ENCODE measurements at regions not wholly inside any gene's neighbourhood (a gene's known extent, or its start where the extent isn't known, plus 50 kb on each side); places are given as distances from the start of the nearest gene placed in this dataset.
"Not testable (repeated sequence)": the region's sequence is repeated elsewhere in the genome, so short reads cannot be mapped to it uniquely, and the experiment has no call there.

GRCh38 chr2:20125616-20126015 is 74.2 kb upstream of the LAPTM4A start:
- no peak for DNase-seq
- Mint-ChIP-seq H3K27ac (no peak overlapping the region), H3K9me3 (peaks cover 0 to 2% (median 0%) of the 10 kb centered on the region in 6 donors), H3K27me3 (ENCODE audit: low read depth in 3 of 3) (peaks cover 3 to 6% (median 6%) of the 10 kb centered on the region in 3 donors), H3K4me1 (no peaks in the 10 kb centered on the region), H3K4me3 (no peak overlapping the region), H3K36me3 (no peaks in the 10 kb centered on the region)

GRCh38 chr2:20125164-20125563 is 73.7 kb upstream of the LAPTM4A start:
- H3K4me1 Mint-ChIP-seq: no peaks in the 10 kb centered on the region
- no peak overlapping the region for H3K27ac Mint-ChIP-seq
- H3K4me3 Mint-ChIP-seq: no peak overlapping the region
- H3K9me3 Mint-ChIP-seq: no peaks in the 10 kb centered on the region
- no peaks in the 10 kb centered on the region for H3K36me3 Mint-ChIP-seq
- peaks cover 3 to 6% (median 4%) of the 10 kb centered on the region in 3 donors for H3K27me3 Mint-ChIP-seq (ENCODE audit: low read depth in 3 of 3)
- DNase-seq: no peak

GRCh38 chr2:20123871-20124594 is 72.6 kb upstream of the LAPTM4A start:
- no peaks in the 10 kb centered on the region for H3K9me3 Mint-ChIP-seq
- H3K36me3 Mint-ChIP-seq: no peaks in the 10 kb centered on the region
- no peaks in the 10 kb centered on the region for H3K4me1 Mint-ChIP-seq
- no peak overlapping the region for H3K27ac Mint-ChIP-seq
- DNase-seq: no peak
- H3K27me3 Mint-ChIP-seq (ENCODE audit: low read depth in 3 of 3): peaks cover 3 to 8% (median 4%) of the 10 kb centered on the region in 3 donors
- no peak overlapping the region for H3K4me3 Mint-ChIP-seq

GRCh38 chr2:20122864-20123263 is 71.4 kb upstream of the LAPTM4A start:
- H3K36me3 Mint-ChIP-seq: no peaks in the 10 kb centered on the region
- DNase-seq: no peak
- H3K9me3 Mint-ChIP-seq: no peaks in the 10 kb centered on the region
- H3K27me3 Mint-ChIP-seq (ENCODE audit: low read depth in 3 of 3): peaks cover 3 to 8% (median 4%) of the 10 kb centered on the region in 3 donors
- H3K4me1 Mint-ChIP-seq: no peaks in the 10 kb centered on the region
- no peak overlapping the region for H3K27ac Mint-ChIP-seq
- H3K4me3 Mint-ChIP-seq: no peak overlapping the region

- no peaks in the 10 kb centered on the region for H3K9me3 Mint-ChIP-seq
- no peaks in the 10 kb centered on the region for H3K4me1 Mint-ChIP-seq
- DNase-seq: no peak
- H3K27me3 Mint-ChIP-seq (ENCODE audit: low read depth in 3 of 3): peaks cover 3 to 6% (median 6%) of the 10 kb centered on the region in 3 donors
- H3K27ac Mint-ChIP-seq: no peak overlapping the region
- H3K4me3 Mint-ChIP-seq: no peak overlapping the region
- no peaks in the 10 kb centered on the region for H3K36me3 Mint-ChIP-seq
These were observed 69.4 kb upstream of the LAPTM4A start for GRCh38 chr2:20120569-20121416.

- no peak for DNase-seq
- H3K4me1 Mint-ChIP-seq: no peaks in the 10 kb centered on the region
These were observed 66.6 kb upstream of the LAPTM4A start for GRCh38 chr2:20118051-20118450.

GRCh38 chr2:20115902-20116301 is 64.5 kb upstream of the LAPTM4A start:
- H3K4me3 Mint-ChIP-seq: no peak overlapping the region
- no peaks in the 10 kb centered on the region for H3K9me3 Mint-ChIP-seq
- no peak overlapping the region for H3K27ac Mint-ChIP-seq
- H3K4me1 Mint-ChIP-seq: no peaks in the 10 kb centered on the region
- H3K36me3 Mint-ChIP-seq: no peaks in the 10 kb centered on the region
- peaks cover 1 to 2% (median 2%) of the 10 kb centered on the region in 3 donors for H3K27me3 Mint-ChIP-seq (ENCODE audit: low read depth in 3 of 3)
- DNase-seq: no peak

More at GRCh38 chr2:20118051-20118450, 66.6 kb upstream of the LAPTM4A start:
- Mint-ChIP-seq H3K27me3 (ENCODE audit: low read depth in 3 of 3) (peaks cover 4 to 5% (median 4%) of the 10 kb centered on the region in 3 donors), H3K4me3 (no peak overlapping the region), H3K9me3 (no peaks in the 10 kb centered on the region), H3K27ac (no peak overlapping the region), H3K36me3 (no peaks in the 10 kb centered on the region)

- Mint-ChIP-seq H3K36me3 (no peaks in the 10 kb centered on the region), H3K27ac (no peak overlapping the region)
These were observed 63.9 kb upstream of the LAPTM4A start for GRCh38 chr2:20115374-20115773.

GRCh38 chr2:20113986-20114938 is 62.8 kb upstream of the LAPTM4A start:
- Mint-ChIP-seq H3K27me3 (ENCODE audit: low read depth in 3 of 3) (peaks cover 0 to 2% (median 1%) of the 10 kb centered on the region in 3 donors), H3K9me3 (no peaks in the 10 kb centered on the region), H3K27ac (no peak overlapping the region), H3K4me1 (no peaks in the 10 kb centered on the region), H3K4me3 (no peak overlapping the region), H3K36me3 (no peaks in the 10 kb centered on the region)
- DNase-seq: no peak

More at GRCh38 chr2:20115374-20115773, 63.9 kb upstream of the LAPTM4A start:
- Mint-ChIP-seq H3K4me1 (no peaks in the 10 kb centered on the region), H3K4me3 (no peak overlapping the region), H3K27me3 (ENCODE audit: low read depth in 3 of 3) (peaks cover 1 to 2% (median 2%) of the 10 kb centered on the region in 3 donors), H3K9me3 (no peaks in the 10 kb centered on the region)
- DNase-seq: no peak

GRCh38 chr2:20113004-20113796 is 61.8 kb upstream of the LAPTM4A start:
- H3K27ac Mint-ChIP-seq: no peak overlapping the region
- H3K4me3 Mint-ChIP-seq: no peak overlapping the region
- H3K4me1 Mint-ChIP-seq: no peaks in the 10 kb centered on the region
- H3K9me3 Mint-ChIP-seq: no peaks in the 10 kb centered on the region
- no peak for DNase-seq
- no peaks in the 10 kb centered on the region for H3K36me3 Mint-ChIP-seq
- peaks cover 1 to 2% (median 2%) of the 10 kb centered on the region in 3 donors for H3K27me3 Mint-ChIP-seq (ENCODE audit: low read depth in 3 of 3)

- H3K27me3 Mint-ChIP-seq (ENCODE audit: low read depth in 3 of 3); H3K4me3 Mint-ChIP-seq; H3K27ac Mint-ChIP-seq; H3K9me3 Mint-ChIP-seq; H3K36me3 Mint-ChIP-seq; H3K4me1 Mint-ChIP-seq; DNase-seq: not testable (repeated sequence)
These were observed 60.9 kb upstream of the LAPTM4A start for GRCh38 chr2:20112361-20112760.

GRCh38 chr2:20111311-20112131 is 60.1 kb upstream of the LAPTM4A start:
- H3K36me3 Mint-ChIP-seq: no peaks in the 10 kb centered on the region
- H3K9me3 Mint-ChIP-seq: no peaks in the 10 kb centered on the region
- H3K4me3 Mint-ChIP-seq: no peak overlapping the region
- no peak for DNase-seq
- peaks cover 0 to 2% of the 10 kb centered on the region in 2 donors for H3K4me1 Mint-ChIP-seq
- H3K27ac Mint-ChIP-seq: no peak overlapping the region
- peaks cover 3 to 7% (median 4%) of the 10 kb centered on the region in 3 donors for H3K27me3 Mint-ChIP-seq (ENCODE audit: low read depth in 3 of 3)
